Chondrocyte (in vitro differentiated cells): ENCODE measurements at regions not wholly inside any gene's neighbourhood (a gene's known extent, or its start where the extent isn't known, plus 50 kb on each side); places are given as distances from the start of the nearest gene placed in this dataset.

ENCODE experiments used
- DNase-seq: peaks from one replicate; pipeline ENCODE4 v3.0.0; 2021; ENCODE audit warnings: mixed read lengths, low spot score
- H3K27ac Mint-ChIP-seq: one replicate; pipeline ENCODE4 v1.8.0; 2021; ENCODE audit warnings: mild to moderate bottlenecking, moderate library complexity, mixed read lengths; ENCODE audit not compliant: unreplicated experiment
- H3K27me3 Mint-ChIP-seq: 2 replicates; pipeline ENCODE4 v1.8.0; 2021; ENCODE audit warnings: low read depth, mixed read lengths
- H3K36me3 Mint-ChIP-seq: 2 replicates; pipeline ENCODE4 v1.8.0; 2021; ENCODE audit warnings: low read depth, mixed read lengths
- H3K4me1 Mint-ChIP-seq: 2 replicates; pipeline ENCODE4 v1.8.0; 2021; ENCODE audit warnings: low read depth, mild to moderate bottlenecking, mixed read lengths
- H3K4me3 Mint-ChIP-seq: one replicate; pipeline ENCODE4 v1.8.0; 2021; ENCODE audit warnings: mild to moderate bottlenecking, moderate library complexity, mixed read lengths; ENCODE audit not compliant: unreplicated experiment
- H3K9me3 Mint-ChIP-seq: 2 replicates; pipeline ENCODE4 v1.8.0; 2021; ENCODE audit warnings: low read depth, mixed read lengths
- CTCF ChIP-seq: fragments of 200-600 bp; sonication (generic); IDR thresholded peaks from 2 replicates; pipeline ENCODE4 v1.5.0; 2021; ENCODE audit warnings: antibody characterized with exemption, mild to moderate bottlenecking, moderate library complexity

GRCh38 chr17:71735893-71736292 lies 384.9 kb upstream of the SOX9 start:
- Mint-ChIP-seq H3K36me3 (no peaks in the 10 kb centered on the region), H3K27ac (no peak overlapping the region), H3K27me3 (no peaks in the 10 kb centered on the region), H3K9me3 (peaks cover 2% of the 10 kb centered on the region), H3K4me1 (no peaks in the 10 kb centered on the region), H3K4me3 (no peak overlapping the region)
- DNase-seq = no peak
- TF ChIP-seq CTCF = no peak

DNA sequence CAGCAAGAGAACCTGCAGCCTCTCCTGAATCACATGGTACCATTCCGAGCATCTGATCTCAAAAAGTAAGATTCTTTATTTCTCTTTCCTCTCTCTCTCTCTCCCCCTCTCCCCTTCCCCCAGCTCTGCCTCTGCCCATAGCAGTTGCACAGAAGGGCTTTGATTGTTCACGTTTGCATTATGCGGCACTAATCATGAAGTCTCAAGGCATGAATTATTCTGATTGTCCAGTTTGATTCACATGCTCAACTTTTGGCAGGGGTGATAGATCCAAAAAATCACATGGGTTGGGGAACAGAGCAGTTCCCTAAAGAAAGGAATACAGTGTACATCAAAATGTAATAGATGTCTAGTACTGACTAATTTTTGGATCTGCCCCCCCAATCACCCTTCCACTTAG lies 380.0 kb upstream of the SOX9 start:
- Mint-ChIP-seq H3K36me3 (no peaks in the 10 kb centered on the region), H3K9me3 (no peaks in the 10 kb centered on the region), H3K27me3 (no peaks in the 10 kb centered on the region), H3K4me1 (no peaks in the 10 kb centered on the region), H3K4me3 (no peak overlapping the region), H3K27ac (no peak overlapping the region)
- DNase-seq = no peak
- TF ChIP-seq CTCF = no peak

GRCh38 chr17:71741836-71742235 lies 379.0 kb upstream of the SOX9 start:
- no peak overlapping the region for H3K4me3 Mint-ChIP-seq
- no peak for TF ChIP-seq CTCF
- H3K9me3 Mint-ChIP-seq = no peaks in the 10 kb centered on the region
- no peaks in the 10 kb centered on the region for H3K4me1 Mint-ChIP-seq
- no peaks in the 10 kb centered on the region for H3K27me3 Mint-ChIP-seq
- no peak for DNase-seq
- H3K27ac Mint-ChIP-seq = no peak overlapping the region
- H3K36me3 Mint-ChIP-seq = no peaks in the 10 kb centered on the region

GRCh38 chr17:71748872-71749271 lies 371.9 kb upstream of the SOX9 start:
- Mint-ChIP-seq H3K4me3 (no peak overlapping the region), H3K36me3 (no peaks in the 10 kb centered on the region), H3K27ac (no peak overlapping the region), H3K9me3 (no peaks in the 10 kb centered on the region), H3K4me1 (peaks cover 10% of the 10 kb centered on the region), H3K27me3 (no peaks in the 10 kb centered on the region)
- no peak for DNase-seq
- TF ChIP-seq CTCF = no peak

DNA sequence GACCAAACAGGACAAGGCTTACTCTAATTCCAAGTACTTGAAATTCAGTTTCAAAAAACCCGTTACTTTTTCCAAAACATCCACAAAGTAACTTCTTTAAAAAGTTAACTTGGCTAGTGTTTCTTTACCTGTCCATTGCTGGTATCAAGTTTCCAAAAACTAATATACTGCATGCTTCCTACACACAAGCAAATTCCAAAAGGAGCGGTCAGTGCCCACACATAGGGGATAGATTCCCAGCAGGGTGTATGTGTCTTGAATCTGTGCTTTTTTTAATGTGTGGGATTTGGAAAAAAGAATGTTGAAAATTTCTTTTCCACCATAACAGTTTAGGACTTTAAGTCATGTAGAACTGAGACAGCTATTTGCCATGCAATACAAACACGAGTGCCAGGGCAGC lies 367.8 kb upstream of the SOX9 start:
- H3K4me3 Mint-ChIP-seq = no peak overlapping the region
- no peak overlapping the region for H3K27ac Mint-ChIP-seq
- no peak for DNase-seq
- H3K27me3 Mint-ChIP-seq = no peaks in the 10 kb centered on the region
- peaks cover 10% of the 10 kb centered on the region for H3K4me1 Mint-ChIP-seq
- H3K9me3 Mint-ChIP-seq = no peaks in the 10 kb centered on the region
- no peak for TF ChIP-seq CTCF
- H3K36me3 Mint-ChIP-seq = no peaks in the 10 kb centered on the region
